IMR-90 (cell line): ENCODE measurements at regions not wholly inside any gene's neighbourhood (a gene's known extent, or its start where the extent isn't known, plus 50 kb on each side); places are given as distances from the start of the nearest gene placed in this dataset.

Experiments
- ATAC-seq: fragments of 200-7000 bp; cut with Tn5 transposase; 2 replicates; pipeline ENCODE4 v1.9.1; 2020; ENCODE audit warnings: low read depth, mild to moderate bottlenecking, moderate library complexity
- BruUV-seq: library from RNA; stranded (reverse); fragments of 400-500 nt; replicated peaks from 2 replicates; lab custom pipeline; 2021; lab: Mats Ljungman, UMichigan
- CTCF ChIA-PET: fragments of 300-600 bp; formaldehyde crosslinking; extraction: SDS; loops from one replicate; lab custom pipeline; 2021; ENCODE audit warnings: antibody characterized with exemption; lab: Yijun Ruan, JAX
- POLR2A ChIA-PET: fragments of 300-600 bp; sonication (Branson Sonifier 250); formaldehyde crosslinking; loops from one replicate; lab custom pipeline; 2022; ENCODE audit warnings: antibody characterized with exemption; ENCODE audit not compliant: unreplicated experiment; lab: Charles Lee
- DNase-seq: peaks from one replicate; pipeline ENCODE4 v3.0.0; 2013
- H2AFZ ChIP-seq: replicated peaks from 2 replicates; pipeline ENCODE3; 2013; ENCODE audit warnings: low read length, mild to moderate bottlenecking; ENCODE audit not compliant: poor library complexity
- H2AK5ac ChIP-seq: 2 replicates; pipeline ENCODE4 v1.6.1; 2013; ENCODE audit warnings: low read depth, low read length, inconsistent platforms
- H2AK9ac ChIP-seq: replicated peaks from 2 replicates; pipeline ENCODE3; 2013; ENCODE audit warnings: mild to moderate bottlenecking, low read depth, low read length, moderate library complexity; ENCODE audit not compliant: poor library complexity
- H2BK120ac ChIP-seq: 2 replicates; pipeline ENCODE4 v1.6.1; 2013; ENCODE audit warnings: low read depth, low read length, inconsistent platforms
- H2BK15ac ChIP-seq: 3 replicates; pipeline ENCODE4 v1.6.1; 2013; ENCODE audit warnings: low read depth, low read length, inconsistent platforms
- H2BK20ac ChIP-seq: 2 replicates; pipeline ENCODE4 v1.6.1; 2013; ENCODE audit warnings: low read depth, mild to moderate bottlenecking, inconsistent platforms, low read length, moderate library complexity
- H2BK5ac ChIP-seq: 2 replicates; pipeline ENCODE4 v1.6.1; 2013; ENCODE audit warnings: mild to moderate bottlenecking, low read depth, low read length, inconsistent platforms; ENCODE audit not compliant: poor library complexity, severe bottlenecking
- H3K14ac ChIP-seq: replicated peaks from 2 replicates; pipeline ENCODE4 v1.6.1; 2013; ENCODE audit warnings: low read depth, low read length, inconsistent platforms
- H3K18ac ChIP-seq: 2 replicates; pipeline ENCODE4 v1.6.1; 2013; ENCODE audit warnings: low read depth, low read length, control low read depth
- H3K23ac ChIP-seq: 2 replicates; pipeline ENCODE4 v1.6.1; 2013; ENCODE audit warnings: low read depth, low read length, inconsistent platforms
- H3K27ac ChIP-seq: 2 replicates; pipeline ENCODE4 v1.5.1; 2013; ENCODE audit warnings: mild to moderate bottlenecking, control low read depth, low read length; ENCODE audit not compliant: insufficient read depth
- H3K27me3 ChIP-seq: 2 replicates; pipeline ENCODE4 v1.6.1; 2013; ENCODE audit warnings: low read length; ENCODE audit not compliant: control insufficient read depth, insufficient read depth
- H3K36me3 ChIP-seq: 2 replicates; pipeline ENCODE4 v1.6.1; 2013; ENCODE audit warnings: low read length, mixed read lengths; ENCODE audit not compliant: control insufficient read depth, insufficient read depth
- H3K4ac ChIP-seq: 2 replicates; pipeline ENCODE4 v1.6.1; 2013; ENCODE audit warnings: low read depth, low read length, inconsistent platforms
- H3K4me1 ChIP-seq: 2 replicates; pipeline ENCODE4 v1.6.1; 2013; ENCODE audit warnings: low read length, mixed read lengths; ENCODE audit not compliant: control insufficient read depth, insufficient read depth
- H3K4me2 ChIP-seq: 2 replicates; pipeline ENCODE4 v1.6.1; 2013; ENCODE audit warnings: low read depth, mild to moderate bottlenecking, control low read depth, low read length, moderate library complexity
- H3K4me3 ChIP-seq: 2 replicates; pipeline ENCODE4 v1.5.1; 2013; ENCODE audit warnings: low read depth, mild to moderate bottlenecking, control low read depth, low read length, moderate library complexity; ENCODE audit not compliant: insufficient read depth
- H3K56ac ChIP-seq: 2 replicates; pipeline ENCODE4 v1.6.1; 2013; ENCODE audit warnings: low read length, inconsistent platforms; ENCODE audit not compliant: insufficient read depth; ENCODE audit errors: extremely low read depth
- H3K79me1 ChIP-seq, 2 experiments: 2 replicates each; pipeline ENCODE4 v1.6.1; 2013; ENCODE audit warnings: low read length in 2 of 2, inconsistent platforms in 1 of 2, low read depth in 1 of 2
- H3K9ac ChIP-seq: 2 replicates; pipeline ENCODE4 v1.6.1; 2013; ENCODE audit warnings: low read depth, low read length, control low read depth
- H3K9me1 ChIP-seq: 2 replicates; pipeline ENCODE4 v1.6.1; 2013; ENCODE audit warnings: low read length, inconsistent platforms; ENCODE audit not compliant: insufficient read depth
- H3K9me3 ChIP-seq: 2 replicates; pipeline ENCODE4 v1.6.1; 2013; ENCODE audit warnings: low read length; ENCODE audit not compliant: control insufficient read depth, insufficient read depth
- H4K20me1 ChIP-seq: 2 replicates; pipeline ENCODE4 v1.6.1; 2013; ENCODE audit warnings: low read length, inconsistent platforms; ENCODE audit not compliant: insufficient read depth
- H4K5ac ChIP-seq: 2 replicates; pipeline ENCODE4 v1.6.1; 2013; ENCODE audit warnings: mild to moderate bottlenecking, low read depth, low read length, control low read depth
- H4K8ac ChIP-seq, 2 experiments: 2 replicates each; pipeline ENCODE4 v1.6.1; 2013; ENCODE audit warnings: low read depth in 2 of 2, low read length in 2 of 2, control low read depth in 1 of 2, inconsistent platforms in 1 of 2
- H4K91ac ChIP-seq: 2 replicates; pipeline ENCODE4 v1.6.1; 2013; ENCODE audit warnings: low read depth, low read length, inconsistent platforms; ENCODE audit not compliant: insufficient read depth
- BHLHE40 ChIP-seq: fragments of 150-350 bp; IDR thresholded peaks from 2 replicates; pipeline ENCODE4 v1.6.1; 2016; ENCODE audit warnings: mild to moderate bottlenecking, low read depth, low read length
- CEBPB ChIP-seq: IDR thresholded peaks from 2 replicates; pipeline ENCODE4 v1.6.1; 2012; ENCODE audit warnings: low read depth, low read length, improper control_type of control experiment
- CTCF ChIP-seq: conservative IDR thresholded peaks from 2 replicates; pipeline ENCODE4 v1.5.1; 2012; ENCODE audit warnings: mild to moderate bottlenecking, low read depth, low read length, improper control_type of control experiment
- FOS ChIP-seq: fragments of 150-350 bp; IDR thresholded peaks from 2 replicates; pipeline ENCODE4 v1.6.1; 2016; ENCODE audit warnings: low read depth, low read length
- MAFK ChIP-seq: IDR thresholded peaks from 2 replicates; pipeline ENCODE4 v1.6.1; 2012; ENCODE audit warnings: low read depth, low read length, improper control_type of control experiment
- MAZ ChIP-seq: IDR thresholded peaks from 2 replicates; pipeline ENCODE4 v1.6.1; 2012; ENCODE audit warnings: low read depth, mild to moderate bottlenecking, low read length, improper control_type of control experiment, moderate library complexity, borderline replicate concordance
- MXI1 ChIP-seq: IDR thresholded peaks from 2 replicates; pipeline ENCODE4 v1.6.1; 2012; ENCODE audit warnings: low read depth, mild to moderate bottlenecking, low read length, moderate library complexity, borderline replicate concordance
- NFE2L2 ChIP-seq: fragments of 150-350 bp; IDR thresholded peaks from 2 replicates; pipeline ENCODE4 v1.6.1; 2016; ENCODE audit warnings: low read depth, mild to moderate bottlenecking, low read length
- POLR2A ChIP-seq: IDR thresholded peaks from 2 replicates; pipeline ENCODE4 v1.6.1; 2012; ENCODE audit warnings: mild to moderate bottlenecking, low read depth, low read length
- RAD21 ChIP-seq: IDR thresholded peaks from 2 replicates; pipeline ENCODE4 v1.6.1; 2012; ENCODE audit warnings: low read length, improper control_type of control experiment
- RCOR1 ChIP-seq: IDR thresholded peaks from 2 replicates; pipeline ENCODE4 v1.6.1; 2012; ENCODE audit warnings: mild to moderate bottlenecking, low read length, improper control_type of control experiment; ENCODE audit not compliant: insufficient replicate concordance
- RFX5 ChIP-seq: IDR thresholded peaks from 2 replicates; pipeline ENCODE4 v1.8.0; 2012; ENCODE audit warnings: low read depth, mild to moderate bottlenecking, low read length, moderate library complexity
- USF2 ChIP-seq: fragments of 150-350 bp; IDR thresholded peaks from 2 replicates; pipeline ENCODE4 v1.6.1; 2017; ENCODE audit warnings: mild to moderate bottlenecking, antibody characterized with exemption, low read length, low read depth
- WGBS, 2 experiments: methylation state at CpG; one replicate each; pipeline versions ENCODE4 v1.1.5 to v1.1.7; 2013; ENCODE audit warnings: missing lambda C conversion rate in 2 of 2; ENCODE audit not compliant: insufficient read length in 1 of 2; ENCODE audit errors: extremely low coverage in 2 of 2; 5-methylcytosine and 5-hydroxymethylcytosine counted together
- dilution Hi-C: fragments of 300-500 bp; cut with HindIII; formaldehyde crosslinking; loops from one replicate; pipeline ENCODE4 v1.14.3; 2018; ENCODE audit warnings: low sequenced_read_pairs; ENCODE audit not compliant: unreplicated experiment
- in situ Hi-C: fragments of 300-500 bp; cut with MboI; formaldehyde crosslinking; loops from 3 replicates; pipeline ENCODE4 v1.14.3; 2019; ENCODE audit warnings: low sequenced_read_pairs, inconsistent platforms, mixed read lengths
- intact Hi-C: fragments of 100-400 bp; cut with micrococcal nuclease; formaldehyde crosslinking; loops from 2 replicates; pipeline ENCODE4 v1.10.0; 2022
- TF ChIP-seq, protein P1 (sequence below): fragments of 150-350 bp; IDR thresholded peaks from 2 replicates; pipeline ENCODE4 v1.6.1; 2016; ENCODE audit warnings: low read depth, mild to moderate bottlenecking, low read length, moderate library complexity, borderline replicate concordance

DNA sequence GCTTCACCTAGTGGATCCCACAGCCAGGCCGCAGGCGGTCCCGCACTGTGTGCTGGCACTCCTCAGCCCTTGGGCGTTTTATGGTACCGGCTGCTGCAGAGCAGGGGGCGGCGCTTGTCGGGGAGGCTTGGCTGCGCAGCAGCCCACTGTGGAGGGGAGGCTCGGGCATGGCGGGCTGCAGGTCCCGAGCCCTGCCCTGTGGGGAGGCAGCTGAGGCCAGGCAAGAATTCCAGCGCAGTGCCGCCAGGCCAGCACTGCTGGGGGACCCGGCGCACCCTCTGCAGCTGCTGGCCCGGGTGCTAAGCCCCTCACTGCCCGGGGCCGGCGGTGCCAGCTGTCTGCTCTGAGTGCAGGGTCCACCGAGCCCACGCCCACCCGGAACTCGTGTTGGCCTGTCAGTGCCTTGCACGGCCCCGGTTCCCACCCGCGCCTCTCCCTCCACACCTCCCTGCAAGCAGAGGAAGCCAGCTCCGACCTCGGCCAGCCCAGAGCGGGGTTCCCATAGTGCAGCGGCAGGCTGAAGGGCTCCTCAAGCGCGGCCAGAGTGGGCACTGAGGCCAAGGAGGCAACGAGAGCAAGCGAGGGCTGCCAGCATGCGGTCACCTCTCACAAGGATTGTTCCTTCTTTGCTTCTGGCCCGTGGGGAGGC lies 435.0 kb upstream of the ATP10A start:
- Histone ChIP-seq H2BK120ac (no peak overlapping the region), H3K4me3 (no peak overlapping the region), H3K27me3 (no peaks in the 10 kb centered on the region), H3K4ac (no peak overlapping the region), H3K9ac (no peak overlapping the region), H2AK9ac (no peak overlapping the region), H4K91ac (no peak overlapping the region), H3K18ac (no peak overlapping the region), H2AFZ (no peak overlapping the region), H2BK20ac (no peak overlapping the region), H3K9me3 (peaks cover 19% of the 10 kb centered on the region), H2AK5ac (no peak overlapping the region), H3K56ac (no peak overlapping the region), H3K14ac (no peak overlapping the region), H3K4me2 (no peak overlapping the region), H3K23ac (no peak overlapping the region), H3K4me1 (no peaks in the 10 kb centered on the region), H4K8ac (no peak overlapping the region), H3K27ac (no peak overlapping the region), H3K79me1 (no peaks in the 10 kb centered on the region), H3K36me3 (no peaks in the 10 kb centered on the region), H2BK15ac (no peak overlapping the region), H2BK5ac (no peak overlapping the region), H3K9me1 (no peaks in the 10 kb centered on the region), H4K5ac (no peak overlapping the region), H4K20me1 (no peaks in the 10 kb centered on the region)
- dilution Hi-C loops (no loop called here), intact Hi-C loops (no loop called here), in situ Hi-C loops (no loop called here)
- no peak for TF ChIP-seq RFX5
- TF ChIP-seq RCOR1 = no peak
- no peak for TF ChIP-seq FOS
- TF ChIP-seq, protein P1, sequence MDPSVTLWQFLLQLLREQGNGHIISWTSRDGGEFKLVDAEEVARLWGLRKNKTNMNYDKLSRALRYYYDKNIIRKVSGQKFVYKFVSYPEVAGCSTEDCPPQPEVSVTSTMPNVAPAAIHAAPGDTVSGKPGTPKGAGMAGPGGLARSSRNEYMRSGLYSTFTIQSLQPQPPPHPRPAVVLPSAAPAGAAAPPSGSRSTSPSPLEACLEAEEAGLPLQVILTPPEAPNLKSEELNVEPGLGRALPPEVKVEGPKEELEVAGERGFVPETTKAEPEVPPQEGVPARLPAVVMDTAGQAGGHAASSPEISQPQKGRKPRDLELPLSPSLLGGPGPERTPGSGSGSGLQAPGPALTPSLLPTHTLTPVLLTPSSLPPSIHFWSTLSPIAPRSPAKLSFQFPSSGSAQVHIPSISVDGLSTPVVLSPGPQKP = no peak
- TF ChIP-seq POLR2A = no peak
- no peak for TF ChIP-seq CTCF
- TF ChIP-seq RAD21 = no peak
- no peak for TF ChIP-seq MXI1
- TF ChIP-seq USF2 = no peak
- TF ChIP-seq CEBPB = no peak
- no peak for TF ChIP-seq MAZ
- TF ChIP-seq MAFK = no peak
- no peak for TF ChIP-seq BHLHE40
- no peak for TF ChIP-seq NFE2L2
- no TSS peak for BruUV-seq
- CTCF ChIA-PET = no interaction called here
- no peak for ATAC-seq
- no CpG with 5 or more reads among the region's 38 CpGs for WGBS, 2 experiments
- DNase-seq = no peak
- POLR2A ChIA-PET = no interaction called here
